GM21717 (cell line): ENCODE measurements at regions not wholly inside any gene's neighbourhood (a gene's known extent, or its start where the extent isn't known, plus 50 kb on each side); places are given as distances from the start of the nearest gene placed in this dataset.

Experiments used
- ATAC-seq: cut with Tn5 transposase; IDR thresholded peaks from one replicate; pipeline ENCODE4 v1.9.1; 2021; ENCODE audit warnings: mild to moderate bottlenecking, moderate library complexity; ENCODE audit not compliant: unreplicated experiment

- no peak for ATAC-seq
Observed at GRCh38 chr6:6884193-6884627, 223.6 kb upstream of the RREB1 start.

- ATAC-seq: no peak
Observed at GRCh38 chr6:6884916-6885315, 222.8 kb upstream of the RREB1 start.

GRCh38 chr6:6885521-6886170 is 222.1 kb upstream of the RREB1 start:
- ATAC-seq: no peak

- no peak for ATAC-seq
Observed at GRCh38 chr6:6886171-6886885, 221.4 kb upstream of the RREB1 start.

- no peak for ATAC-seq
Observed at GRCh38 chr6:6886886-6887285, 220.9 kb upstream of the RREB1 start.

DNA sequence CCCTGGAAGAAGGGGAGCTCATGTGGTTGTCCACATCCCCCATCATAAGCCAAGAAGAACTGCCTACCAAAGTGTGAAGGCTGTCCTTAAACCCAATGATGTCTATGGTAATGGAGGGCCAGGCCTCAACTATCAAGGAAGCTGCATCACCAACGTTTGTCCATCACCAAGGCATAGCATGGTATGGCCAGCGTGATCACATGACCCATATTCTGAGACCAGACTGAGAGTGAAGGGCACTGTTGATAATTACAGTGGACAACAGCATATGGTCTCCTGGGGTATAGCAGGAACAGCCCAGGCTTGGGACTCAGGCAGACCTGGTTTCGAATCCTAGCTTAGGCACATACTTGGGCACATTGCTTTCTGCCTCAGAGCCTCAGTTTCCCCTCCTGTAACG is 218.2 kb upstream of the RREB1 start:
- ATAC-seq: no peak

GRCh38 chr6:6890400-6890858 is 217.3 kb upstream of the RREB1 start:
- no peak for ATAC-seq

GRCh38 chr6:6891125-6891721 is 216.5 kb upstream of the RREB1 start:
- no peak for ATAC-seq

DNA sequence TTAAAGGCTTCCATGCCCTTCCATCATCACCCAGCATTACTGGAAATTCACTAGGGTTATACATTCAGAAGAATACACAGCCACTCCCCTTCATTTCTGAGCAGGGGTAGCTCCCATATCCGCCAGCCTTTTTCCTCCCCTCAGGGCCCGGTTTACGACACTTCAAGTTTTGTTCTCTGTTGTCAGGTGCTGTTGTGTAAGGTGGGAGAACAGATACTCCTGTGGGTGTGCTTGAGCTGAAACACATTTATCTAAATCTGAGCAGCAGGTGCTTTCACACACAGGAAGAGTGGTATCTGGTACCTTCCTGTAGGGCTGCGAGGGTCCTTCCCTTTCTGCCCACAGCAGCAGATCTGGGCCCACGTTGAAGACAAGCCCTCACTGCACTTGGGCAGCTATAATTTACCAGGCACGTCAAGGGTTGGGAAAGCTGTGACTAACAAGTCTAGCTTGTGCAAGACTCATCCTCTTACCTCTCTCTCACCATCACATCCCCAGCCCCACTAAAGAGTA is 215.8 kb upstream of the RREB1 start:
- no peak for ATAC-seq

GRCh38 chr6:6892744-6893583 is 214.8 kb upstream of the RREB1 start:
- no peak for ATAC-seq

DNA sequence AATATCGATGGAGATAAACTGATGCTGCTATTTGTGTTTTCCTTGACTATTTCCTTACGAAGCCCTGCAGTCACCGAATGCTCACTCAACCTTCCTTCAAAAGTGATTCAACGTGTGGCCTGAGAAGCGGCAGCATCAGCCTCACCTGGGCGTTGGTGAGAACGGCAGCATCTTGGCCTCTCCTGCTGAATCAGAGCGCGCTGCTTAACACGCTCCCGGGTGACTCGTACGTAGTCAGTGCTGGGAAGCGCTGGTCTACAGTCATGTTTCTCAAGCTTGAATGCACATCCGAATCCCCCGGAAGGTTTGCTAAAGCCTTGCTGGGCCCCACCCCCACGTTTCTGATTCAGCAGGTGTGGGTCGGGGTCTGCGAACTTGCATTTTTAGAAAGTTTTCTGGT is 214.1 kb upstream of the RREB1 start:
- ATAC-seq: no peak

DNA sequence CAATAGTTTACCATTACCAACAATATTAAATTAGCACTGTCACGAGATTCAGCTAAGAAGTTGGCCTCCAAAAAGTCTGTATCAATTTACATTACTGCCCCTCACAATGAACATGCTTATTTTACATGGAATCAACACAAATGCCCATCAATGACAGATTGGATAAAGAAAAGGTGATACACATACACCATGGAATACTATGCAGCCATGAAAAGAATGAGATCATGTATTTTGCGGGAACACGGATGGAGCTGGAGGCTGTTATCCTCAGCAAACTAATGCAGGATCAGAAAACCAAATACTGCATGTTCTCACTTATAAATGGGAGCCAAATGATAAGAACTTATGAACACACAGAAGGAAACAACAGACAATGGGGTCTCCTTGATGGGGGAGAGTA is 211.8 kb upstream of the RREB1 start:
- no peak for ATAC-seq

GRCh38 chr6:6897140-6897539 is 210.6 kb upstream of the RREB1 start:
- no peak for ATAC-seq

- no peak for ATAC-seq
Observed at GRCh38 chr6:6900569-6901204, 207.1 kb upstream of the RREB1 start.

DNA sequence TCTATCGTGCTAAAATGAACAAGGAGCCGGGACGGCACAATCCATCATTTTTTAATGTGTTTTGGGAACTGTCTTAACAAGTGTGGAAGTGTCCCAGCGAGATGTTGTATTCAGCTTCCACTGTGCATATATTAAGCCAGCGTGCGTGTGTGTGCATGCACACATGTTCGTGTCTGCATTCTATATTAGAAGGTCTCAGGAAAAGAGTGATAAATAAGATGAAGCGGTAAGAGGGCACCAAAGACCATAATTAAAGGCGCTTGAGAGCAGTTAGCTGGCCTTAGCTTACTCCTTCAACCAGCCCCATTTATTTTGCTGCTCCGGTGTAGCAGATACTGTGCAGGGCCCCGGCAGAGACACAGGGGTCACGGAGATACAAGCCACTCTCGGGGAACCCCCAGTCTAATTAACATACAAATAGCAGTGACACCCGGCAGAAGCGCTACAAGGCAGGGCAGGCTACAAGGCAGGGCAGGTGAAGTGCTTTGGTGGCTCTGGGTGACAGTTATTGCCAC is 206.5 kb upstream of the RREB1 start:
- ATAC-seq: no peak

- no peak for ATAC-seq
Observed at GRCh38 chr6:6901945-6902344, 205.8 kb upstream of the RREB1 start.

DNA sequence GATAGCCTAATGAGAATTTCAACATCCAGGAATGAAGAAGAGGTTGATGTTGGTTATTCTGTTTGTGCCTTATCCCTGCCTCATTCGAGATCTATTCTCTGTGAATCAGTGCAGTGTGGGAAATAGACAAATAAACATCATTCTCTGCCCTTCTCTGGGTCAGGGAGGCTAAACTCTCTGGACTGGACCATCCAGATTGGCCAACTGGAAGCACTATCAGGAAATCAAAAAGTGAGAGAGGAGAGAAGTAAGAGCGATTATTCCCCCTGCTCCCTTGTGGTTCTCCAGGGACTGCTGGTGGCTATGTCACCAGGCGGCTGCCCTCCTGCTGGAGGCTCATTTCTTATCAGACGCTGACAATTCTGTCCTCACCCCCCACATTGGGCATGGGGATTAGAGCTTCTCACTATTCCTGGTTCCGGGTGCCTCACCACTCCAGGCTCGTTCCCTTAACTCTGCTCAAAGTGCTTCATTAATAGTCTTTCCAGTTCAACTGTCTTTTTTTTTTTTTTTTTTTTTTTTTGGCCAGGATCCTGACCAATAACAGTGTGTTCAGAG is 201.7 kb upstream of the RREB1 start:
- ATAC-seq: no peak

DNA sequence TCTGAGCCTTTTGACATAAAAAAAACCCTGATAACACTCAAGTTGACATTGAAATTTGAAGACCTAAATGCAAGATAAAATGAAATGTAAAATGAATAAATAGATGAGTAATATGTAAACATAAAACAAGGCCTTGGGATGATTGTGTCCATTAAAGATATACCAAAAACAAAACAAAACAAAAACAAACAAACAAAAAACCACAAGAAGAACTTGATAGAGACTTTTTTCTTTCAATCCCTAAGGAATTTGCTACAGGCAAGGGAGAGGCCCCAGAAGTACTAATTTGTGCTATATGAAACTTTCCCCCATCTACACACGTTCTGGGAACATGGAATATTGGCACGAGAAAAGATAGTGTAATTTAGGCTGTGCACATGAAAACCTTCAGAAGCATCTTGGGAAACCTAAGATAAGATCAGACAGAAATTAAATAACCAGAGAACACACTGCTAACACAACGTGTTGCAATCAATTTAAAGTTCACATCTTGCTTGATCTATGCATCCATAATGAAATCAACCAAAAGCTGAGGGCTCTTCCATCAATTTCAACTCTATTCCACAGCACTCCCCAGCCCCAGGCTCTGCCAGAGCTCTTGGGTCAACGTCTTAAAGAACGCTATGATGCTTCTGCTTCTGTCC is 201.1 kb upstream of the RREB1 start:
- no peak for ATAC-seq

- no peak for ATAC-seq
Observed at GRCh38 chr6:6907286-6907685, 200.5 kb upstream of the RREB1 start.

DNA sequence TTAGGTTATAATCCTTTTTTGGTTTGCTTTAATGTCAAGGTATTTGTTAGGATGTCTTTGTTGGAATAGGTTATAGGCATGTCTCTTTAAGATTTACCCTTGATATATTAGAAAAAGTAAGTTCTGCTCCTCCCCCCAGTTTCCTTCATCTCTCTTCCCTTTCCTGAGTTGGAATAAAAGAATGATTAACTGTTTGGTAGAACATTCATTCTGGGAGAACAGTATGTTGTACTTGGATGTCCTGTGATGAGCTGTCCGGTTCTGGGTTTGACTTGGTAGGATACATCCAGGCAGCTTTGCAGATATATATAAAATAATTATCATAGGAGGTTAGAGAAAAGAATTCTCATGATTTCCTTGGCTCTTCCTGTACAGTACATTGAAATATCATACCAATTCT is 199.6 kb upstream of the RREB1 start:
- no peak for ATAC-seq
